ENCODE measurements at regions not wholly inside any gene's neighbourhood (a gene's known extent, or its start where the extent isn't known, plus 50 kb on each side); places are given as distances from the start of the nearest gene placed in this dataset.
"Not testable (repeated sequence)": the region's sequence is repeated elsewhere in the genome, so short reads cannot be mapped to it uniquely, and the experiment has no call there.

- DNase-seq (ENCODE audit: low read depth, low spot score) = no peak
Measured at GRCh38 chr1:195236991-195237889, 1371.0 kb downstream of the KCNT2 start.

GRCh38 chr1:195218428-195219212, 1389.6 kb downstream of the KCNT2 start:
- DNase-seq (ENCODE audit: low read depth, low spot score) = no peak

- DNase-seq (ENCODE audit: low read depth, low spot score) = no peak
Measured at GRCh38 chr1:195202241-195202640, 1406.0 kb downstream of the KCNT2 start.

GRCh38 chr1:195200772-195201171, 1407.5 kb downstream of the KCNT2 start:
- no peak for DNase-seq (ENCODE audit: low read depth, low spot score)

- no peak for DNase-seq (ENCODE audit: low read depth, low spot score)
Measured at GRCh38 chr1:195197116-195197515, 1411.1 kb downstream of the KCNT2 start.

- no peak for DNase-seq (ENCODE audit: low read depth, low spot score)
Measured at GRCh38 chr1:195195423-195196057, 1412.7 kb downstream of the KCNT2 start.

GRCh38 chr1:195193134-195193533, 1415.1 kb downstream of the KCNT2 start:
- DNase-seq (ENCODE audit: low read depth, low spot score) = no peak

- DNase-seq (ENCODE audit: low read depth, low spot score) = no peak
Measured at GRCh38 chr1:195188821-195189220, 1419.4 kb downstream of the KCNT2 start.

- no peak for DNase-seq (ENCODE audit: low read depth, low spot score)
Measured at GRCh38 chr1:195186544-195186943, 1421.7 kb downstream of the KCNT2 start.

GRCh38 chr1:195185736-195186135, 1422.5 kb downstream of the KCNT2 start:
- no peak for DNase-seq (ENCODE audit: low read depth, low spot score)

GRCh38 chr1:195185321-195185720, 1422.9 kb downstream of the KCNT2 start:
- no peak for DNase-seq (ENCODE audit: low read depth, low spot score)

- no peak for DNase-seq (ENCODE audit: low read depth, low spot score)
Measured at GRCh38 chr1:195173753-195174152, 1434.5 kb downstream of the KCNT2 start.

- DNase-seq (ENCODE audit: low read depth, low spot score) = not testable (repeated sequence)
Measured at GRCh38 chr1:195159795-195160194, 1448.4 kb downstream of the KCNT2 start.

- no peak for DNase-seq (ENCODE audit: low read depth, low spot score)
Measured at GRCh38 chr1:195158091-195158490, 1450.1 kb downstream of the KCNT2 start.

- no peak for DNase-seq (ENCODE audit: low read depth, low spot score)
Measured at GRCh38 chr1:195153107-195153506, 1455.1 kb downstream of the KCNT2 start.

GRCh38 chr1:195150768-195151167, 1457.5 kb downstream of the KCNT2 start:
- no peak for DNase-seq (ENCODE audit: low read depth, low spot score)

- no peak for DNase-seq (ENCODE audit: low read depth, low spot score)
Measured at GRCh38 chr1:195141294-195141693, 1466.9 kb downstream of the KCNT2 start.

- no peak for DNase-seq (ENCODE audit: low read depth, low spot score)
Measured at GRCh38 chr1:195130598-195130997, 1477.6 kb downstream of the KCNT2 start.

GRCh38 chr1:195122497-195122896, 1485.7 kb downstream of the KCNT2 start:
- no peak for DNase-seq (ENCODE audit: low read depth, low spot score)

GRCh38 chr1:195113471-195113870, 1494.8 kb downstream of the KCNT2 start:
- DNase-seq (ENCODE audit: low read depth, low spot score) = no peak

- no peak for DNase-seq (ENCODE audit: low read depth, low spot score)
Measured at GRCh38 chr1:195105773-195106172, 1502.5 kb downstream of the KCNT2 start.

- DNase-seq (ENCODE audit: low read depth, low spot score) = no peak
Measured at GRCh38 chr1:195105281-195105680, 1503.0 kb downstream of the KCNT2 start.
